HG03039 (cell line): ENCODE measurements at regions not wholly inside any gene's neighbourhood (a gene's known extent, or its start where the extent isn't known, plus 50 kb on each side); places are given as distances from the start of the nearest gene placed in this dataset.

Experiments
- ATAC-seq: cut with Tn5 transposase; IDR thresholded peaks from one replicate; pipeline ENCODE4 v1.9.1; 2021; ENCODE audit warnings: mild to moderate bottlenecking, moderate library complexity; ENCODE audit not compliant: unreplicated experiment

DNA sequence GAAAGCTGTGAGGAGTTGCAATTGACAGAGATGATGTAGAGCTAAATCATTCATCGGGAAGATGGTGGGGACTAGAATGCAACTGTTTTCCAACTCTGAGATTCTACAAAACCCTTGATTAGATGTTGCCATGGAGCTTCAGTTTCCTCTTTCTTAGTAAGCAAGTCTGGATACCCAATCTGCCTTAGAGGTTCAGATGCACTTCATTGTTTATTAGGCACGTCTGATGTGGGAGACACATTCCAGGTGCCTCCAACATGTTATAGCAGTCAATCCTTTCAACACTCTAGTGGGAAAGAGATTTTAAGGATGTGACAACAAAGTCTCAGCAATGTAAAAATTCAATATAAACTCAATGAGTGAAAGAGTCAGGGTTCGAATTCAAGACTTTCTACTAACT, 291.3 kb upstream of the PHYHIPL start:
- no peak for ATAC-seq

DNA sequence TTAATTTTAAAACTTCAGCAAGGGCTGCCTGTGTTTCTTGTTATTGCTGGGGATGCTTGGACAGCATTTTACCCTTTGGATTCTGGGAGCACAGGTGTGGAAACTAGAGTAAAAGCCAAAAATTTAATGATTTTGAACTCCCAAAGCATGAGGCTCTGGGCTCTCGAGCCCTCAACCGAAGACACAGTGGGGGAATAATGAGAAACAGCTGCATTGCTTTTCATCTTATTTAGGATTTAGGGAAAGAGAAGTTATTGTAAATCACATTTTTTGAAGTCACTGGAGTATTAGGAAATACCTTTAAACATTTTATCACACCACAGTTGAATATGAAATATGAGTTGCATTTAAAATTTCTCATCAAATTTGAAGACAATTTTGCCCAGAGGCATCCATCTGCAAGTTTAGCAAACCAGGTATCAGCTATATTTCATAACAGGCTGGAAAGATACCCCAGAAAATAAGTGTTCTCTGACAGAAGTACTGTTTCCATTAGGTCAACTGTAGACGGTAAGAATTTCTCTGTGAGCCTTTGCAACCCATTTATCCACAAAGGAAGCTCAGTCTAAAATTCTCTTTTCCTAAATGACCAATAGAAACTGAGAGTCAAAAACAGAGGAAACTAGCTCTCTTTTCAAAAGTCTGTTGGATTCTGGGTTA, 290.6 kb upstream of the PHYHIPL start:
- no peak for ATAC-seq

DNA sequence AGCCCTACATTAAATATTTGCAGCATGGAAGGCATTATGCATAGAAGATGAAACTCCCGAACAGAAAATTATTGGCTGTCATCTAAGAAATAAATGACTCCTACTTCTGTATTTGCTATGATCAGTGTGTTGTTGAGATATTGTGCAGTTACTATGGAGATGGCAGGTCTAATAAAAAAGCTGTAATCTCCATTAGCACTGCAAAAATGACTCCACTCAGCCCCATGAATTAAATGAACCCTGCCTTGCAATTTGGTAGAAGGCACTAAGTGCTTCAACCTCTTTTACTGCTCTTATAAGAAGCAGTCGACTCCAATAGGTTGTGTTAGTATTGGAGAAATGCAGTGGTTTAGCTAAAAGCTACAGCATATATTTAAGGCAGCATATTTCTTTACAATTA, 290.0 kb upstream of the PHYHIPL start:
- ATAC-seq, result no peak

DNA sequence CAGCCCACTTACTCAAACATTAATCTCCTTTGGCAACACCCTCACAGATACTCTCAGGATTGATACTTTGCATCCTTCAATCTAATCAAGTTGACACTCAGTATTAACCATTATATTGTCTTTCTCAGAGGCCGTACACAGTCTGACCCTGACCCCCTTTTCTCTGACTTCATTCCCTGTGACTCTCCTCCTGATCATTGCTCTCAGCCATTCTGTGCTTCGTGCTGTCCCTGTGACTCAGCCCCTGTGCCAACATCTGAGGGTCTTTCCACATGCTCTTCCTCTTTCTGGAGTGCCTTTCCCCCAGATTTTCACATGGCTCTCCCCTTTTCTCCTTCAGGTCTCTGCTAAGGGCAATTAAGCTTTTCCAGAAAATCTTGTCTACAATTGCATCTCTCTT, 289.0 kb upstream of the PHYHIPL start:
- ATAC-seq, result no peak

DNA sequence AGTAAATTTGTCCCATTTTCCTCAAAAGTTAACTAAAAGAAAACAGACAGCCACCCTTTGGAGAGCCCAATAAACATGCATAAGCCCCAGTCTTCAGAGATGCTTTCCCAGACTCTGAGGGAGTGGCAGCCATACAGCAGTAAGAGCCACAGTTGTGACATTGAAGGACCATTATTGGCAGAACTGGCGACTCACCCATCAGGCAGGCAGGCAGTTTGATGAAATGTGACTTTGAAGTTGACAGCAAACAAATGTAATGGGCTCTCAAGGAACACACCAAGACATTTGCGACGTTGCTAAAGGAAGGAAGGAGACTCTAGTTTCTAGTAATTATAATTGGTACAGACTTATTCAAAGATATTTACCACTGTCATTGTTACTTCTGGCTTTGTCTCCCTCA, 287.5 kb upstream of the PHYHIPL start:
- ATAC-seq, result no peak

DNA sequence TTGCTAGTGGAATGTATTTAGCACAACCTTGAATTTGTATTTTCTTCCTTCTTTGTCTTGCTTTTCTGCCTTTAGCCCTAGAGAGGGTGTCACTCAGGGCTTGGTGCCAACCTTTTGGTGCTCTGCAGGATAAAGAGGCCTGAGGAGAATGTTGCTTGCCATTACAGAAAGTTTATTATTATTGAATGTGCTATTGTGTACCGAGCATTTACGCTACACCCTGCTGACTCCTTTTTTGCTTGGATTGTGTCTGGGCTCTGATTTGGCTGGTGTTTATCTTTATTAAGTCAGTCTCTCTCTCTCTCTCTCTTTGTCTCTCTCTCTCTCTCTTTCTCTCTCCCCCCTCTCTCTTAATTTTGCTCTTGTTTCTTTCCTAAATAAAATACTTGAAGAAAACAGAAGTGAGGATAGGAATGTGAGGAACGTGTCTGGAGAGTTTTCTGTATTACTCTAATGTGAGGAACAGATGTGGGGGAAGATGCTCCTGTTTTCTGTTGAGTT, 284.4 kb upstream of the PHYHIPL start:
- no peak for ATAC-seq

DNA sequence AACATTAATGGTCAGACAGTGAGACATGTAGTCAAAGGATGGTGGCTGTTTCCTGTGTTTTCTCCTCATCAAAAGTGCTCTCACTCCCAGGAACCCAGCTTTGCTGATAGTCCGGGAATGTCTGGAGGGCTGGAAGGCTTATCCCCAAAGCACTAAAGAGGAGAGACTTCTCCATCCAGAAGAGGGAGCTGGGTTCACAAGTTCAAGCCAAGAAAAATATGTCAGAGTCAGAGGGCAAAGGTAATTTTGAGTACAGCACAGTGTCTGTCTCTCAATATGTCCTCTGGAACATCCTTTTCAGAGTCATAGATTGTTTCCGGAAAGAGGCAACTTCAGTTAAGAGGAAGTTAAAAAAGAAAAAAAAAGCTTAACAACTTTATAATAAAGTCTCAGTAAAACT, 281.5 kb upstream of the PHYHIPL start:
- no peak for ATAC-seq

DNA sequence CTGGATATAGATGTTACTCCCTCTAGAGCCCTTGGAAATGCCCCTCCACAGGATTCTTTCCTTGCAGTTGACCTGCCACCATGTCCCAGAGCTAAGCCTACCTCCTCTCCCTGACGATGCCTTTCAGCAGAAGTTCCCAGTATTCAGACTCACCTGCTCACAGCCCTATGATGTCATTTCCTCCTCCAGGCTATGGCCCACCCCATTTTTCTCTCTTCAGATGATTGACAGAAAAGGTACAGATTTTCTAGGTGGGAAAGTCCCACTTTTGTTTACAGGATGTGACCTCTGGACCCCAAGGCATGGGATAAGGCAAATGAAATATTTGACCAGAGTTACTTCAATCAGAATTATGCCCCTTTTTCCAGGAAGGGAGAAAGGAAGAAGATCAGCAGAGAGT, 280.2 kb upstream of the PHYHIPL start:
- no peak for ATAC-seq

DNA sequence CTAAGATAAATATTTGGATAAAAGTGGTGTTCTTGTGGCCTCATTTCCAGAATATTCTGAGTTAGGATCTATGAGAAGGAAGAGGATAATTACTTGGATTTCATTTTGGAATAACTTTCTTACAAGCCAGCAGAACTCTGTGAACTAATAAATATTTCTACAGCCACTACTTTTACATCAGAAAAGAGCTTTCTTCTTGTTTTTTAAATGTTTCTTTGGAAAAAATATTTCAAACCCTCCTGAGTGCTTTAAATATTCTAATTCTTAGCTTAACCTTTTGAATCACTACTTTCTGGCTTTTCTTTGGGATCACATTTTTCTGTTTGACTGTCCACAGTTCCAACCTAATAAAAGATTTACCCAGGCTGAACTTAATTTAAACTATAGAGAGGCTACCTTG, 279.2 kb upstream of the PHYHIPL start:
- no peak for ATAC-seq

DNA sequence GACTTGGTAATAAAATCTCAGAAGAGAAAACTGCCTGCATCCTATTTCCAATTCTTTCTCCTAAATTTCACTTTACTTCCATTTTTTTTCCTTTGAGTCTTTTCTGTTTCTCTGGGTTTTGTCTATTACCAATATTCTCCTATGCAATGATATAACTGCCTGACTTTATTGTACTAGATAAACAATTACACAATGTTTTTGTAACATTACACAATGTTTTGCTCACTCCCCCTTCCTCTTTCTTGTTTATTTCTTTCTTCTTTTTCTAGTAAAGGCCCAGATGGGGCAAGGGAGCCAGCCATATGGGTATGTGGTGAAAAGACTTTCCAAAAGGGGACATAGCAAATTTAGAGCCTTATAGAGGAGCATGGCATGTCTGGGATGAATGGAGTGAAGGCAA, 278.7 kb upstream of the PHYHIPL start:
- no peak for ATAC-seq

DNA sequence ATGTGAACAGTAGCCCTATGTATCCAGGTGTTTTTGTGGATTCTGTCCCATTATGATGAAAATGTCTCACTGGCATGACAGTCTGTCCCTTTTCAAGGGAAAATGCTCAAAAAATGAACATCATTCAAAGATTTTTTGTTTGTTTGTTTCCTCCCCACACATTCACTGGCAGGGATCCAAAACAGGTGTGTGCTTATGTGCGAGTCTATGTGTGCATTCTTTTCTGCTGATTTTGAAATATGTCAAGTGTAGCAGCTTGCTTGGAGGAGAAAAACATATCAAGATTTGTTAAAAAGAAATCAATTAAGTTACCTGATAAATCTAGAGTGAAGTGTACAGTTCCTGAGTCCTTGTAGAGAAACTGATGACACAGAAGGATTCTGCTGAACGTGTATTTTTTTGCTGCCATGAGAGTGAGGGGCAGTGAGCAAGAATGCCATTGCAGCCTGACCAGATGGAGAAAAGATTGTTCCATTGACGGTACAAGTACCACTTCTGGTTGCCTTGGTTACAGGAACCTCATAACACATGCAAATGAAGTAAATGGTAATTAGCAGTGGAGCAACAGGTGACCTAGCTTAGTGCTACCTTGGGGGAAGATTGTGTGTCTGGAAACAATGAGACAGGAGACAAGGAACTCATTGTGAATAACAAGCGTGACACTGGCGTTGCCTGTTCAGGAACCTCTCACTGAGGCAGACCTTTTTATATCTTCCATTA, 277.4 kb upstream of the PHYHIPL start:
- ATAC-seq, result no peak

DNA sequence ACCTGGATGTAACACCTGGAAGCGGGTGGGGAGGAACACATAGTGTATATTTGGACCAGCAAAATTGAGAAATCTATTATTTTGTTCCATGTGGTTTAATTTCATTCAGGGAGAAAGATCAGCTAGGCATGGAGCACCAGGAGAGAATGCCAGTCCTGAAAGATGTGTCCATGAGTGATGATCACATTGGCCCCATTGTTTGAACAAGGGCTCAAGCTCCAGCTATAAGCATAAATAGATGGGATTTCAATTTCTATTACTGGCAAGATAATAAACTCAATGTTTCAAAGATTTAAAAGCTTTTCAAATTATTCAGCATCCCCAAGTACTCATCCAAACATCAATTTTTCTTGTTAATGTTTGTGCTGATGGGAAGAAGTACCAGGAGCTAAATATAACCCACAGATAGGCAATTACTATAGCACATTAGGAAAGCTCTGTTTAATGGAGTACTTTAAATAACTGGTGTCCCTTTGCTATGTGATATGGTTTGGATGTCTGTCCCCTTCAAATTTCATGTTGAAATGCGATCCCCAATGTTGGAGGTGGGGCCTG, 275.3 kb upstream of the PHYHIPL start:
- no peak for ATAC-seq

DNA sequence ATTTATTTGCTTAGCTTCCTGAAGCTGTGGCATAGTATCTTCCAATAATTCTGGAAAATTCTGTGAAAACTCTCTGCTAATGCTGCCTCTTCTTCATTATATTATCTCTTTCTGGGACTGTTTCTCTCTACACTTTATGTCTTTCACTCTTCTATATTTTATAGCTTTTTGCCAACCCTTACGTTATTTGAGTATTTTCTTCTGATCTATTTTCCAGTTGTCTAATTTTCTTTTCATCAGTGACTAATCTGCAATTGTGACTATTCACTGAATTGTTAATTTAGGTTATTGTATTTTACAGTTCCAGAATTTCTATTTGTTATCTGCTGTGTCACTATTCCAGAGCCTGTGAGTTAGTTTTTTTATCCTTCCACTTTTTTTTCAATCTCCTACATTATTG, 273.4 kb upstream of the PHYHIPL start:
- no peak for ATAC-seq

DNA sequence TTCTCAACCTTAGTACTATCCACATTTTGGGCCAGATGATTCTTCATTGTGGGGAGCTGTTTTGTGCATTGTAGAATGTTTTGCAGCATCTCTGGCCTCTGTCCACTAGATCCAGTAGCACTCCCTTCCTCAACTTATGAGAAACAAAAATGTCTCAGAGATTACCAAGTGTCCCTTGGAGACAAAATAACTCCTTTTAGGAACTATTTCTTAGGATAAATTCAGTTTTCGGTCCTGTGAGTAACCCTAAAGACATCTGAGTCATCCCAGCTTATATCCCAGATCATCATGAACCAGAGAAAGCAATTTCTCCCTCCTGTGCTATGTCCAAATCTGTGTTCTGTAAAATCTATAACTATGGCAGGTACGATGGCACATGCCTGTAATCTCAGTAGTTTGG, 266.6 kb upstream of the PHYHIPL start:
- ATAC-seq, result no peak

DNA sequence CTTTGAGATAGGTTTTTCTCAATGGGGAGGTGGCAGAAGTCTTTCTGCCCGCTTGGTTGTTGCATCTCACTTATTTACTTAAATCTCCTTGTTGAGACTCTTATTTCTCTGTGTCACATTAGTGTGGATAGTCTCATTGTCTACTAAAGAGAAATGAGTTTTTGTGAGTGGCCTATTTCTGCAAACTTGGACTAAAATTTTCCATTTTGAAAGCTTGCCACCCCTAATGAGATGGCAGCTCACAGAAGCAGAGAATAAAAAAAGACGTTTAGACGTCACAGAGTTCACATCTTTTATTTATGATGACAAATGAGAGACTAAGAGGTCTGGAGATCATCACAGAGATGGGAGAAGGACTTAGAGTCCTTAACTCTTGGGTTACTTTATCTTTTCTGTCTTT, 262.7 kb upstream of the PHYHIPL start:
- no peak for ATAC-seq

DNA sequence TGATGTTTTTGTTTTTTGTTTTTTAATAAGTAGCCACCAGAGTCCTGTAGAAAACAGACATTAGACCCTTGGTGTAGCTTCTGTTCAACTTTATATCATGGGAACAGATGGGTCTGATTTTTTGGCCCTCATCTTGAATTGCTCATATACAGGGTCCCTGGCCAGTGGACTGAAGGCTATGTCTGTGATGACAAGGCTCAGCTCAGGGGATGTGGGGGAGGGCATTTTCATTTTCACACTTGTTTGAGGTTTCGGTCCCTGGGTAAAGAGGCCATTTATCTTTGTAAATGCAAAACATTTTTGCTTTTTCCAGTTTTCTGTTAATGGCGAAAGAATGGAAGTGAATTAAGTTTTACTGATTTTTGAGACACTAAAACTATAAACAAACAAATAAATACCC, 257.6 kb upstream of the PHYHIPL start:
- no peak for ATAC-seq

DNA sequence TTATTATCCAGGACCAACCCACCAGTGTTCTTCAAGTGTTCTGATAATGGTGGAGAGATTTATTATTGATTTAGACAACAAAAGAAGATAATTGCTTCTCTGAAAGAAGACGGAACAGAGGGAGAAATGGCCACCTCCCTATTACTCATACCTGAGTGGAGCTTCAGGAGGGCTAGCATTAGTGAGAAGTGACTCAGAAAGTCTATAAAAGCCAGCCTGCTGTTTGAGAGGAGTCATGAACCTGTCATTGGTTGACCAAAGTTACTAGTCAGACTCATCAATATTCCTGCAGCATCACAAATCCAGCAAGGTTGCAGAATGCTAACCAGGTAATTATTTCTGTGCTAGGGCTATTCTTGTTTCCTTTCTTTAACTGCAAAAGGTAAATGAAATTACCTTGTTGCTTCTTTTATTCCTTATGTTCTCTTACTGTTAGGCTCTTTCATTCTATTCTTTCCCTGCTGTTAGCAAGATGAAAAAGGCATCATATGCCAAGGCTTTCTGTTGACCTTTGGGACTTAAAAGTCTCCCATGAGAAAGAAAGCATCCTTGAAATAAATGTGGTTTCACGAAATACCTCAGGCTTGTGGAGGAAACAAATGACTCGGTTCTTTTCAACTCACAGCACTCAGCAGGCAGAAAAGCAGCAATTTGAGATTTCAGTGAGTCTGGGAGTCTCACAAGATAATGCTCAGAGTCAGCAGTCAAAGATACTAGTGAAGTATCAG, 256.4 kb upstream of the PHYHIPL start:
- no peak for ATAC-seq

DNA sequence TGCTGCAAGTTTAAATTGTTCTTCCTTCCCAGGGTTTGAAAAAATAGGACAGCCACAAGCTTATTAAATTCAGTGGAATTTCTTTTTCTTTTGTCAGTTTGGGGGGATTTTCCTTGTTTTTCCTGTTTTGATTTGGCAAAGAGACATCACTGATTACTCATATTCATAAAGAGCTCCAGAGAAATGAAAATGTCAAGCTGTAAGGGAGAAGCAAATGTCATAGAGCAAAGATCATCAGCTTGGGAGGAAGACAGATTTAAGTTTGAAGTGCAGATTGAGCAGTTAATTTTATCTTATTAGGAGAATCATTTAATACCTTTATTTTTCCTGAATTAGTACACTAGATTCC, 255.8 kb upstream of the PHYHIPL start:
- ATAC-seq, result no peak

DNA sequence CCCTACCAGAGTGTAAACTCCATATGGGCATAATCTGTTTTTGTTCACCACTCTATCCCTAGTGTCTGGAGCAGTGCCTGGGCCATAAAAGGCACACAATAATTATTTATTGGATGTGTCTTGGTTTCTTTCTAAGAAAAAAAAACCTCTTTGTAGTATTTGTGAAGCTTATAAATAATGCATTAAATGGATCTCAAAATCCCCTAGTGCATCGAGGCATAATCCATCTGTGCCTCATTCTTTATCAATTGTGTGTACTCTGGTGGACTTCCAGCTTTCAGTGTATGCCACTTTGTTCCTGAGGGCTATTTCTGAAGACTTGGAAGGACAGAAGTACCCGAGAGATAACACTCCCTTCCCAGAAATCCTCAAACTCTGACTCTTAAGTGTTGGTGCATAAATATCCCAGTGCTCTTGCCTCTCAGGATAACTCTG, 255.0 kb upstream of the PHYHIPL start:
- no peak for ATAC-seq

DNA sequence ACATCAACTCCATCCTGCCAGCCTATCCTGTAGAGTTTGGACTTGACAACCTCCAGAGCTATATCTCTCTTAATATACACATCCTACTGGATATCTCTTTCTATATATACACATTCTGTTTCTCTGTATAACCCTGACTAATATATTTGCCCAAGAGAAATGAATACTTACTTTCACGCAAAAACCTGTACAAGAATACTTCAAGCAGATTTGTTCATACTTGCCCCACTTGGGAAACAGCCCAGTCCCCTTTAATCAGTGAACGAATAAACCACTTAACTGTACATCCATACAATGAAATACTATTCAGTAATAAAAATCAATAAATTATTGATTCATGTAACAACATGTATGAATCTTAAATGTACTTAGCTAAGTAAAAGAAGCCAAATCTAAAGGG, 251.1 kb upstream of the PHYHIPL start:
- ATAC-seq, result no peak

DNA sequence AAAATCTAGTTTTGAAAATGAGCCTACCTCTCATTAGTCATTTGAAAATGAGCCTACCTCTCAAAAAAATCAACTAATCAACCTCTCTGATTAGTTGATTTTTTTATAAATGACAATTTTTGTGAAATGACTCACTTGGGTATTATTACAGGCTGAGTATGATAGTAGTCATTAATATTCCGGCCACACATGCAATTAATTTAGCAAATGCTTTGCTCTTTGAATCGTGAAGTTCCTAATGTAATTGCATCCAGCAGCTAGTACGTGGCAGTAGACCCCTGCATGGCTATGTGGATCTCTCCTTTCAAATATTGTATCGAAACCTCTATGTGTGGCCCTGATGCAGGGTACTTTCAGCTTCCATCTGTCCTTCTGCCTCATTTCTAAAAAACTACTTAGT, 245.9 kb upstream of the PHYHIPL start:
- ATAC-seq, result no peak

DNA sequence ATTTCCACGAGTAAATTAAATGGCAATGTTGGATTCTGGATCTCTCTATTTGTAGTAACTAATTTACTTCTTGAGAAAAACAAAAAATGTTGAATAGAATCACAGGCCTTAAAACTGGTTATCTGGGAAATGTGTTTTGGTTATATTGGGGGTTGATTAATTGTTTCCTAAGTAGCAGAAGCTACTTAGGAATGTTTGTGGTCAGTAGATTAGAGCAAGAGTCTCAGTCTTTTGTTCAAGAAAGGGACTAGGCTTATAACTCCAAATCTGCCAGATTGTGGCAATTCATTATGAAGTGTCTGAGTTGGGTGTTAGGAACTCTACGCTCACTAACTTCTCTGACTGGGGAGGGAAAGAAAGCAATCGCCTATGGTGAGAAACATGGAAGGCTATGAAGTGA, 244.3 kb upstream of the PHYHIPL start:
- ATAC-seq, result no peak
